Activated naive CD4-positive, alpha-beta T cell (primary cell): ENCODE measurements at regions not wholly inside any gene's neighbourhood (a gene's known extent, or its start where the extent isn't known, plus 50 kb on each side); places are given as distances from the start of the nearest gene placed in this dataset.
"Not testable (repeated sequence)": the region's sequence is repeated elsewhere in the genome, so short reads cannot be mapped to it uniquely, and the experiment has no call there.

Experiments
- DNase-seq, 4 experiments: peaks; one replicate each; lab custom pipeline; 2025; lab: John Stamatoyannopoulos, UW

GRCh38 chr2:89296820-89297398 lies 605.4 kb downstream of the RPIA start:
- DNase-seq, result not testable (repeated sequence)

GRCh38 chr2:89299196-89299595 lies 607.7 kb downstream of the RPIA start:
- not testable (repeated sequence) for DNase-seq

GRCh38 chr2:89305623-89306022 lies 614.1 kb downstream of the RPIA start:
- not testable (repeated sequence) for DNase-seq

- DNase-seq, result not testable (repeated sequence)
Measured at GRCh38 chr2:89306869-89307637, 615.6 kb downstream of the RPIA start.

GRCh38 chr2:89318990-89319389 lies 627.5 kb downstream of the RPIA start:
- not testable (repeated sequence) for DNase-seq

- DNase-seq, result not testable (repeated sequence)
Measured at GRCh38 chr2:89325894-89326293, 634.4 kb downstream of the RPIA start.

GRCh38 chr2:89326455-89326854 lies 635.0 kb downstream of the RPIA start:
- not testable (repeated sequence) for DNase-seq

GRCh38 chr2:89328790-89329189 lies 637.3 kb downstream of the RPIA start:
- not testable (repeated sequence) for DNase-seq
